ENCODE measurements at regions not wholly inside any gene's neighbourhood (a gene's known extent, or its start where the extent isn't known, plus 50 kb on each side); places are given as distances from the start of the nearest gene placed in this dataset.

GRCh38 chr5:171568389-171568788 is 148.9 kb downstream of the FGF18 start:
- TF ChIP-seq, protein P1, sequence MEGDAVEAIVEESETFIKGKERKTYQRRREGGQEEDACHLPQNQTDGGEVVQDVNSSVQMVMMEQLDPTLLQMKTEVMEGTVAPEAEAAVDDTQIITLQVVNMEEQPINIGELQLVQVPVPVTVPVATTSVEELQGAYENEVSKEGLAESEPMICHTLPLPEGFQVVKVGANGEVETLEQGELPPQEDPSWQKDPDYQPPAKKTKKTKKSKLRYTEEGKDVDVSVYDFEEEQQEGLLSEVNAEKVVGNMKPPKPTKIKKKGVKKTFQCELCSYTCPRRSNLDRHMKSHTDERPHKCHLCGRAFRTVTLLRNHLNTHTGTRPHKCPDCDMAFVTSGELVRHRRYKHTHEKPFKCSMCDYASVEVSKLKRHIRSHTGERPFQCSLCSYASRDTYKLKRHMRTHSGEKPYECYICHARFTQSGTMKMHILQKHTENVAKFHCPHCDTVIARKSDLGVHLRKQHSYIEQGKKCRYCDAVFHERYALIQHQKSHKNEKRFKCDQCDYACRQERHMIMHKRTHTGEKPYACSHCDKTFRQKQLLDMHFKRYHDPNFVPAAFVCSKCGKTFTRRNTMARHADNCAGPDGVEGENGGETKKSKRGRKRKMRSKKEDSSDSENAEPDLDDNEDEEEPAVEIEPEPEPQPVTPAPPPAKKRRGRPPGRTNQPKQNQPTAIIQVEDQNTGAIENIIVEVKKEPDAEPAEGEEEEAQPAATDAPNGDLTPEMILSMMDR (IDR thresholded peaks at IDR 0.05): no peak
- no peak for TF ChIP-seq EZH2 (IDR thresholded peaks at IDR 0.05; ENCODE audit: borderline replicate concordance, insufficient read depth, low read depth, low read length, poor library complexity, severe bottlenecking)
